Left renal cortex interstitium (tissue), 4 donors: ENCODE measurements at regions not wholly inside any gene's neighbourhood (a gene's known extent, or its start where the extent isn't known, plus 50 kb on each side); places are given as distances from the start of the nearest gene placed in this dataset.
"Not testable (repeated sequence)": the region's sequence is repeated elsewhere in the genome, so short reads cannot be mapped to it uniquely, and the experiment has no call there.

Experiments used
- DNase-seq, 4 donors: peaks; one replicate each; pipeline ENCODE4 v3.0.0-alpha.2; 2013; ENCODE audit warnings: low read depth in 4 of 4, low spot score in 2 of 4, missing footprints in 1 of 4

DNA sequence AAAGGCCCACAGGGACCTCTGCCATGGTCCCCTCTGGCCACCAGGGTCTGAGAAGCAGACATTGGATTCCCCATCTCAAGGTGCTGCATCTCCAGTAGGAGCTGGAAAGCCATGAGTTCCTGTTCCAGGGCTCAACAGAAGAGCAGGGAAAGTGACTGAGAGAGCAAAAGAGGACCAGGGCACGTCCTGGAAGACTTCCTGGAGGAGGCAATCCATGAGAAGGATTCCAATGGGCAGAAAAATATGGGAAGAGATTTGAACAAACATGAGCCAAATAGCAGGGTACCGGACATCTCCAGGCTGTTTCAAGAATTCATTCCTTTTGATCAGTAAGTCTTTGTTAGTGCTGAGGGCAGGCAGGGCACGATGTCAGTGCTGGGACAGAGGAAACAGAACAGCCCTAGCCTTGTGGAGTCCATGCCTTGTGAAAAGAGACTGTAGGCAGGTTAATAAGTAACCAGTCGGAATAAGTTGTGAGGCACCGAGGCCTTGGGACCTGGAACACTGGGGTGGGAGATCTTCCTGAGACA lies 72.8 kb upstream of the TWIST2 start:
- DNase-seq, result no peak

DNA sequence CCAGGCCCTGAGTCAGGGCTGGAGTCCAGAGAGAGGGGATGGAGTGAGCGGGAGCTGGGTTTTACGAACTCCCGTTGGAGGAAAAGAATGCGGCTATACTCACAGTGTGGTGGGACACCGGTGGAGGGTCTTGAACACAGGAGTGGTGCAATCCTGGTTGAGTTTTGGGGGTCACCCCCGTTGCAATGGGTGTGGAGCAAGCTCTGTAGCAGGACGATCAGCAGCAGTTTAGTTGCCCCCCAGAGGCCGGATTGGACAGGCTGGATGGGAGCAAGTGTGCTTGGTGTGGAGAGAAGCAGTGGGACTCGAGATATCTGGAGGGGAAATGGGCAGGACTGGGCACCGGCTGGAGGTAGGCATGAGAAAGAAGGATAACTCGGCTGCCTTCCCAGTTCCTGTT lies 72.3 kb upstream of the TWIST2 start:
- no peak for DNase-seq

DNA sequence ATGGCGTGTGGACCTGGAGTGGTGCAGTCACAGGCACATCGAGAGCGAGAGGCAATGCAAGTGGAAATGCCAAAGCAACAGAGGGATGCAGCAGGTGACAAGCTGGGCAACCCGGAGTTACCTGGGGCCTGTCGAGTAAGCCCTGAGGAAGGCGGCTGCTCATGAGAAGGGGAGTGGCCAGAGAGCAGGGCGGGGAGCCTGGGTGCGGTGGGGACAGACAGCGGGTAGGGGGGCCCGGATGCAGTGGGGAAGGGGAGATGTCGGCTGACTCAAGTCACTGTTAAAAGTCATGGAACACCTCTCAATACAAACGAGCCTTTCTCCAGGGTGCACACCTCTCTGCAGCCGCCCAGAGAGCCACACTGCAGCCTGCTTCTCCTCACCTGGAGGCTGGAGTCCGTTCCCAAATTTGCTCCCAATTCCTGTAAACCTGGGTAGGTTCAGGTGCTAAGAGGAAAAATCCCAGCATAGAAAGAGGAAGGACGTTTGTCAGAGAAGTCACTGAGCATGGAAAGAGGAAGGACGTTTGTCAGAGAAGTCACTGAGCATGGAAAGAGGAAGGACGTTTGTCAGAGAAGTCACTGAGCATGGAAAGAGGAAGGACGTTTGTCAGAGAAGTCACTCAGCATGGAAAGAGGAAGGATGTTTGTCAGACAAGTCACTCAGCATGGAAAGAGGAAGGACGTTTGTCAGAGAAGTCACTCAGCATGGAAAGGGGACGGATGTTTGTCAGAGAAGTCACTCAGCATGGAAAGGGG lies 71.7 kb upstream of the TWIST2 start:
- DNase-seq, result no peak

DNA sequence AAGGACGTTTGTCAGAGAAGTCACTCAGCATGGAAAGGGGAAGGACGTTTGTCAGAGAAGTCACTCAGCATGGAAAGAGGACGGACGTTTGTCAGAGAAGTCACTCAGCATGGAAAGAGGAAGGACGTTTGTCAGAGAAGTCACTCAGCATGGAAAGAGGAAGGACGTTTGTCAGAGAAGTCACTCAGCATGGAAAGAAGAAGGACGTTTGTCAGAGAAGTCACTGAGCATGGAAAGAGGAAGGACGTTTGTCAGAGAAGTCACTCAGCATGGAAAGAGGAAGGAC lies 71.2 kb upstream of the TWIST2 start:
- DNase-seq, result not testable (repeated sequence)

DNA sequence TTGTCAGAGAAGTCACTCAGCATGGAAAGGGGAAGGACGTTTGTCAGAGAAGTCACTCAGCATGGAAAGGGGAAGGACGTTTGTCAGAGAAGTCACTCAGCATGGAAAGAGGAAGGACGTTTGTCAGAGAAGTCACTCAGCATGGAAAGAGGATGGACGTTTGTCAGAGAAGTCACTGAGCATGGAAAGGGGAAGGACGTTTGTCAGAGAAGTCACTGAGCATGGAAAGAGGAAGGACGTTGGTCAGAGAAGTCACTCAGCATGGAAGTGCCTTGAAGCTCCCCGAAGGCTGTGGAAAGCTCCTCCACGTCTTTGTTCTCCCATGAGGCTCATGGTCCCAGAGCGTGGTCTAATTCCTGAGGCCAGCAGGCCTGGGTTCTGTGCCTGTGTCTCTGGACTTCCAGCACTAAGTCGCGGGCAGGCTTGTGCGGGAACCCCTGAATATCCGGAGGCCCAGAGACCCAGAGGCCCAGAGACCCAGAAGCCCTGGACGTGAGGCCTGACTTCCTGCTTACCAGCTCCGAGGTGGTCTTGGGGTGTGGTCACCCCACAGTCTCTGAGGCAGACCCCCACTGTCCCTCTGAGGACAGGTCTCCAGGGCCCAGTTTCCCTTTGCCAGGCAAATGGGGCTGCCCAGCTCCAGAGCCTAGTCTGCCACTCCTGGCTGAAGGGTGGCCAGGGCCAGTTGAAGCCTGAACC lies 70.4 kb upstream of the TWIST2 start:
- no peak for DNase-seq

DNA sequence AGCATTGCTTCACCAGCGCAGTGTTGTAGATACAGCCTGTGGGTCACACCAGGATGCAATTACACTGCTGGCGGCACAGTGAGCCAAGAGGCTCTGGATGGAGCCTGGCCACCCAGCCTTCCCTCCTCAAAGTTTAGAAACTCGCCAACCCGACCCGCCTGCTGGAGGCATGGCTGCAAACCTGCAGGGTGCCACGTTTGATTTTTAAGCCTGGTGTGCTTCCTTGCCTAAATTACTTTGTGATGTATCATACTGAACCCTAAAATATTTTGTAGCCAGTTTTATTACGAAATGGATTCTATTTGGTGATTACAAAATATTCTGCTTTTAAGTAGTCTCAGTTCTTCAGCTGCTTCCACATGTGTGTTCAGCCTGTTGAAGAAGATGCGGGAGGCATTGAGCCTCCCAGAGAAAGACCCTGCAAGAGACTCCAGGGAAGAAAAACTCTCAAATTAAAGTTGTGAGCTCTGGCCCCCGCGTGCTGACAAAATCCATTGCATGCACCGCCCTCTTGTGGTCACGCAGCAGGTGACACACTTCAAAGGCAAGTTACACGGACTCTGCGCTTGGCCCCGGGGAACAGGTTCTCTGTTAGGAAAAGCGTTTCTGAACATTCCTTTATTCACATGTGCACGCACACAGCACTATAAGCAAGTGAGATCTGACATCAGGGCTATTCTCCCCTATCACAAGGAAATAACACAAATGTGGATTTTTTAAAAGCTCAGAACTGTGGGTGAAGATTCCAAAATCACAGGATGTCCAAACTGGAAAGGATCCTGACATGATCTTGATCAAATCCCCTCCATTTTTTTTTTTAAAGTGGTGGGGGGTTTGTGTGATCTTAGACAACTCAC lies 63.0 kb upstream of the TWIST2 start:
- DNase-seq, result peak in 2 of 4 donors; percentile 39 to 60

DNA sequence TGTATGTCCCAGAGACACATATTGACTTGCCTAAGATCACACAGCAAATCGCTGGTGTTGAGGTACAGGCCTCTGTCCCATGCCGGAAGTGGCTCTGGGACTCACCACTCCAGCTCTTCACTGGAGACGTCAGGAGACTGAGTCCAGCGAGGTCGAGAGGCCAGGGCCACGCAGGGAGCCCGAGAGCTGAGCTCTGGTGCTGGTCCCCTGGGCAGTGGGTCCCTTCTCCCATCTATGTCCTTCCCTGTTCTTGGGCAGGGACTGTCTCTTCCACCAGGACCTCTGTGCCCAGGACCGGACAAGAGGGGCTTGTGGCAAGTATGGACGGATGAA lies 62.4 kb upstream of the TWIST2 start:
- DNase-seq, result no peak

DNA sequence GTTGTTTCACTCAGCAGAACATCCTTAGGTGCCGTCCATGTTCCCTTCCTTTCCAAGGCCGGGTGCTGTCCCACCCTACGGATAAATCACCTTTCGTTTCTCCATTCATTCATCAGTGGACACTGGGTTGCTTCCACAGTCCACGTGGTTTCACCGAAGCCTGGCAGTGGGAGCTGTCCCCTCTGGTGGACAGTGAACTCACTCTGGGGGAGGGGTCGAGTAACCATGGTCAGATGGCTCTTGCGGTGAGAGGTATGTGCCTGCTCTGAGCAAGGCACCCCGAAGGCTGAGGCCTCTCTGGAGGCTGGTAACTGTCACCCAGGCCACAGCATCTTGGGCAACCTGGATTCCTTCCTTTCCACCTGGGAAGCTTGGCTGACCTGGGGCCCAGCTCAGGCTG lies 61.5 kb upstream of the TWIST2 start:
- DNase-seq, result no peak

DNA sequence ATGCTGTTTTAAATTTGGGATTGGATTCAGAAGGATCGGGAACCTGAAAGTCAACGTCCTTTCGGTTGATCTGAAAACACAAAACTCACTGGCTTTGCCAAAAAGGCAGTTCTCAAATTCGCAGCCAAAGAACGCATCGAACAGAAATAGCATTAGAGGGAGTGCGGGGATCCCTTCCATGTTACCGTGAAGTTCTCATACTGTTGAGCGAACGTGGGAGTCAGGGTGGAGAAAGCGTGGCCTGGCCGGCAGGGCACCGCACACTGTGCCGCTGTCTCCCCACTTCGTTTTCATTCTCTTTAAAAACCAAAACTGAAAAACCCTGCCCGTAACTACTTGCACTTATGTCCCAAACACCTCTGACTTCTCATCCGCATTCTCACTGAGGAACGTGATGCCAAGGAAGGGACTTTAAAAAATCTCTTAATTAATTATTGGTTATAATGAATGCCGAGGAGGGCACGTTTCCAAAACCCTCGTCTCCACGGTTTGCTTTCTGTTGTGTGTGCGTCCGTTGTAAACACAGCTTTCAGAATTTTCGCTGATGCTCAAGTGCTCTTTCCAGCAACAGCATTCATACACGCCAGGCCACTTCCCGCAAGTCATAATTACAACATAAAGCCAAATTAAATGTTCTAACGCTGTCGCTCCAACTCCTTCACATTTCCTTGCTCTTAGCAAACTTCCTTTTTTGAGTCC lies 60.9 kb upstream of the TWIST2 start:
- DNase-seq, result no peak

DNA sequence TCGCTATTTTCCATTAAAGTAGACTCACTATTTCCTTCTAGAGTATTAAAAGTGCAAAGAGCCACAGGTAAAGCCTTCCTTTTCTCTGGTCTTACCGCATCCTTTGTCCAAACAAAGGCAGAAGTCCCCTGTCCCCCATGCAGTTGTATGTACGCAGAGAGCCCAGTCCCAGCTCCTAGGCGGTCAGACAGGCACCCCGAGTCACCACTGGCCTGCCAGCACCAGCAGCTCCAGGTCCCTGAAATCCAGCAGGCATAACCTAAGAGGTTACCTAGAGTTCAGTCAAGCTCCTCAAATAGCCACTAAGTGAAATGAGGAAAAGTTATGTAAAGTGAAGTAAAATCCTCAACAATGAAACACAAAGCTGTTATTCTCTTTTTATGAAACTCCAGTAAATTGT lies 60.4 kb upstream of the TWIST2 start:
- DNase-seq, result no peak

DNA sequence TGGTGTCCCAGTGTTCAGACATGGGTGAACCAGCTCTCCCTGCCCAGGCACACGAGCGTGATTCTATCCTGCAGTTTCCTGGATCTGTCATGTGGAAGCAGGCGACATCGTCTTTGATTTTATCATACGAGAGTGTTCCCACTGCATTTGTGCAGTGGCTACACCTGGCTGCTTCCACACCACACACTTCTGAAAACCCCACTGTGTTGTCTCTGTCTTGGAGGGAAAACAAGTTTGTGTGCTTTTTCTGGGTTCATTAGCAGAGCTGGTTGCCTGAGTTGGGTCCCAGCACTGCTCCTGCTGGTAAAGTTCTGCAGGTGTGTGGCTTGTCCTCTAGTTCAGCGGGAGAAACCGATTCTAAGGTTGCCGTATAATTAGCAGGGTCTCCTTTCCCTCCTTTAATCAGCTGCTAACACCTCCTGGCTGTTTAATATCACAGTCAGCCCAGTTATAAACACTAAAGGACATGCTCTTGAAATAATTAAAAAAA lies 58.5 kb upstream of the TWIST2 start:
- DNase-seq, result no peak

DNA sequence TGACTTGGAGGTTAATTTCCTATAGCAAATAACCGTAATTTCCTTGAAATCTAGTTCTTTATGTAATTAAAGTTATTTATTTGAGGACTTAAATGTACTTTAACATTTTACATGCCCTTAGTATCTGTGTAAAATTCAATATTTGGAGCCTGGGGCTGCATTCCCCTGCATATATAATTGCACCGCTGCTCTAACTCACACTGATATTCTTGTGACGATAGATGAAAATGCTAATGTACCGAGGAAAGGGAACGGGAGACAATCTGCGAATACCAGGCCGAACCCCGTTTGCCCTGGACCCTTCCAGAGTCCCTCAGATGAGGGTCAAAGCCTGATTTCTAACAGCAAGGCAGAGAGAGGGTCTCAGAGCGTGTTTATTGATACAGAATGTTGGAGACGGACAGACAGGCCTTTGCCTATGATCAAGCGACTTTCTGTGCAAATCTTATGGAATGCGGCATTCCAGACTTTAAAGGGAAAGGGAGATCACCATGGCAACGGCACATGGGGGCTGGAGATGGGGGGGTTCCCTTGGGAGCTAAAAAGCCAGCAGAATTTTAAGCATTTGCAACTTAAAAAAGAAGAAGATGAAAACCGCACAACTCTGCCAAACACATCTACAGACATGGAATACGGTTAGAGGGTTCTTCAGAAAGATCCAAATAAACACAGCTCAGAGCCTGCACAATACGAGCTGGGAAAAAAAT lies 57.6 kb upstream of the TWIST2 start:
- DNase-seq, result peak in 1 of 4 donors; percentile 38

DNA sequence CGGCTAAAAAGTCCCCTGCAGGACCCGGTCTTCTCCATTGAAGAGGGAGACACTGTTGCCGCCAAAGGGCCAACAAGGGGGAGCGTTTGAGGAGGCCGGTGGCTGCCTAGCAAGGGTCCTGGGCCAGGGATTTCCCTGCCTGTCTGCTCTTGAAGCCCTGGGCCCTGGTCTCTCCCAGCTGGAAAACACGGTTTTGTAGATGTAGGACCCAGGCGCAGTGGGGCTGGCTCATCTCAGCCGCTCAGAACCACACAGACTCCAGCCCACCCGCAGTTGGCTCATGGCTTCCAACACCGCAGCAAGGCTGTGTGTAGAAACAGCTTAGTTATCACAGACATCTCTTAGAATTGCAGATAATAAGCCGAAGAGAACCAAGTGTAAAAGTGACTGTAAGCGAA lies 57.1 kb upstream of the TWIST2 start:
- DNase-seq, result no peak

DNA sequence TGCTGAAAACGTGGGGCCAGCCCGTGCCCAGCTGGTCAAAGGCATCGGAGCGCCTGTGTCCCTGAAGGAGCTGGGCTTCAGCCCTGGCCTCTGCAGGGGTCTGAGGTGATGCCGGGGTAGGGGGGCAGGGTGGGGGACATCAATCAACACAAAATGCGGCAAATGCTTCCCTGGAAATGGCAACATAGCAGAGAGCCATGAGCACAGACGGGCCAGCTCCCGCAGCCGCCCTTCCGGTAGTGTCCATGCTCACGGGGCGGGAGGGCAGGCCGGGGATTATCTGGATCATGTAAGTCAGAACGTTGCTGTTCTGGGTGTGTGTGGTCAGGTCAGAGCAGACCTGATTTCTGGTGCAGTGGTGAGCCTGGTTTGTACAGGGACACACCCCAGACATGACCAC lies 56.5 kb upstream of the TWIST2 start:
- DNase-seq, result no peak

DNA sequence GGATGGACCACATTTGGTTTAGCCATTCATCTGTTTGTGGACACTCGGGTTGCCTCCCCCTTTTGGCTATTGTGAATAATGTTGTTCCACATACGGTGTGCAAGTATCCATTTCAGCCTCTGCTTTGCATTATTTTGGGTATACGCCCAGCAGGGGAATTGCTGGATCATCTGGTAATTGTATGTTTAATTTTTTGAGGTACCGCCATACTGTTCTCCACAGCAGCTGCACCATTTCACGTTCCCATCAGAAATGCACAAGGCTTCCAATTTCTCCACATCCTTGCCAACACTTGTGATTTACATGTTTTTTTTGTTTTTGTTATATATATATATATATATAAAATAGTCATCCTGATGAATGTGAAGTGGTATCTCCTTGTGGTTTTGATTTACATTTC lies 54.6 kb upstream of the TWIST2 start:
- DNase-seq, result no peak

DNA sequence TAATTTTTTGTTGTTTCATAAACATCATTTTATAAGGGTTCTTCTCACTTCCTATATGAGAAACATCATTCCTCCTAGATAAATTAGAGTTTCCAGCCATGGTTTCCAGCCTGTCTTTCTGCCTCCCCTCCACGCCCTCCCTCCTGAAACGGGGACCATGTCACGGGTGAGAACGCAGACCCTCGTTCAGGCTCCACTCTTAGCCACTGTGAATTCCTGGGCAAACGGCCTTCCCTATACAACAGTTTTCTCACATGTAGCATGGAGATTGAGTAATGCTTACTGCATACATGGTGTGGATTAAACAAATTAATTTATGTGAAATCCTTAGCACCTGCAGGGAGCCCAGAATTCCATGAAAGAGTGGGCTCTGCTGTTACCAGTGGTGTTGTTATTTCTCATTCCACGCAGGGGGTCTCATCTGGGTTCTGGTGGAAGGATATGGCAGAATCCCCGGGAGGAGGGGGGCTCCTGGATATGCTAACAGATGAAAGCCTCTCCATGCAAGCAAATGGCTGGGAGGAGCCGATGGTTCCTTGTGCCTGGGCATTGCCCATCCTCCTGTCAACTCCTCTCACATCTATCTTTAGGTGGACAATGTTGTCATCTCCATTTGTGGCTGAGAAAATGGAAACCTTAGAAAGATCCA lies 54.0 kb upstream of the TWIST2 start:
- DNase-seq, result no peak

DNA sequence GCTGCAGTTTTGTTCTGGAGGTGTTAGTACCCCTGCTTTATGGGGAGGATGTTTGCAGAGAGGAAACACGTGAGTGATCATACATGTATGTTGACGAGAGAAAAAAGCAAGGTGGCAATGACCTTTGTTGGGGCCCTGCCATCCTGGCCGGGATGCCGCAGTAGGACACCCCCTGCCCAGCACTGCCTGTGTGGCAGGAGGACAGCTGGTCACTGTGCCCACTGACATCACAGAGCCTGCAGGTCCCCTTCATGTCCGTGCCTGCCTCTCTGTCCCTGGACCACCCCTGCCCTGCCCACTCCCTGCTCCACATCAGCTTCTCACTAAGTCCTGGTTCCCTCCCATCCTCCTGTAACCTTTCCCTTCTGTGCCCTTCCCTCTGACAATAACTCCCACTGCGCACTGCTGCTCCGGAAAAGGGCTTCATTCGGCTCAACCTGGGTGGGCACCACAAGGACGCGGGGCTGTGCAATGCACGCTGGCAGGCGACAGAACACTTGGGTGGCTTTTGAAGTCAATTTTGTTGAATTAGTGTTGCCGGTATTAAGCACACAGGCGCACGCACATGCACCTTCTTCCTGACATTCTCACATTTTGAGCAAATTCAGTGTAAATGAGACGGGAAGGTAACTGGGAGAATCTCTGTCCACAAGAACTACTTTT lies 51.5 kb upstream of the TWIST2 start:
- no peak for DNase-seq

DNA sequence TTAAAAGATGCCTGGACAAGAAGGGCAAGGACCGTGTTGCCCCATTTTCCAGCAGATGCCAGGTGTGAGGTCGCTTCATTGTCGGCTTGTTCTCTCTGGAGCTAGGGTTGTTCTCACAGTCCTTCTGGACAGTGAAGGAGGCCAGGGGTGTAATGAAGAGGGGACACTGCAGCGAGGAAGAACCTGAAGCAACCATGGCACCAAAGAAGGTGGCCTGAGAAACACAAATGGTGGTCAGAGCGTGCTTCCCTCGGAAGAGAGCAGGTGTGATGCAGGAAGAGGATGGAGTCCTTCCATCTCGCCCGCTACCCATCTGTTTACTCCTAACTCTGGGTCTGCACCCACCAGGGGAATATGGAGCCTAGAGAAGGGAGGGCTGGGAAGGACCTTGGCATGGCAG lies 50.3 kb upstream of the TWIST2 start:
- no peak for DNase-seq
